ENCODE measurements at regions not wholly inside any gene's neighbourhood (a gene's known extent, or its start where the extent isn't known, plus 50 kb on each side); places are given as distances from the start of the nearest gene placed in this dataset.

DNA sequence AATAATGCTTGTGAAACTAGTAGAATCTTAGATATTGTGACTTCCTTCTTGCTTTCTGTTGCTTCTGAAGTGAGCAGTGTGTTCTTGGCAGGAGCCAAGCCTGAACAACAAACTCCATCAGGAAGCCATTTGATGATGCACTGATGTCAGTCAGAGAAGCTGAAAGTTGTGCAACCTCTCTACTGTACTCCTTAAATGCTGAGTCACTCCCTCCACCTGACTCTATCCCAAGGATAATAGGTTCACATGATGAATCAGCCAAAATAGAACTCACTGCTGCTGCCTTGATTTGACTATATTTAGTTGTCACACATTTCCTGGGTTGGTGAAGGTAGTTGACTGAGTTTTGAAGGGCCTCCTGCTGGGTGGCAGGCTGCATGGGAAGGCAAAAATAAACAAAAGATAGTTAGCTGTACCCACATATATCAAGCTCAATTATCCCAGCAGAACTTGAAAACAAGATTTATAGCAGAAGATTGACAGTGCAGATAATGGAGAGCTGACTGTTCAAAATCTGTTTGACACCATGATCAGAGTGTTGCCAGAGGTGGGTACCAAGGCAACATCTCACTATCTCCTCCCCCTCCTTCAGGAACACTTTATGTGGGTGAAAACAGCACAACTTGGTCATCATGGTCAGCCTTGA is 328.4 kb upstream of the DPH6 start:
- TF ChIP-seq EP300 (IDR thresholded peaks at IDR 0.05), result no peak
- TF ChIP-seq, protein P1, sequence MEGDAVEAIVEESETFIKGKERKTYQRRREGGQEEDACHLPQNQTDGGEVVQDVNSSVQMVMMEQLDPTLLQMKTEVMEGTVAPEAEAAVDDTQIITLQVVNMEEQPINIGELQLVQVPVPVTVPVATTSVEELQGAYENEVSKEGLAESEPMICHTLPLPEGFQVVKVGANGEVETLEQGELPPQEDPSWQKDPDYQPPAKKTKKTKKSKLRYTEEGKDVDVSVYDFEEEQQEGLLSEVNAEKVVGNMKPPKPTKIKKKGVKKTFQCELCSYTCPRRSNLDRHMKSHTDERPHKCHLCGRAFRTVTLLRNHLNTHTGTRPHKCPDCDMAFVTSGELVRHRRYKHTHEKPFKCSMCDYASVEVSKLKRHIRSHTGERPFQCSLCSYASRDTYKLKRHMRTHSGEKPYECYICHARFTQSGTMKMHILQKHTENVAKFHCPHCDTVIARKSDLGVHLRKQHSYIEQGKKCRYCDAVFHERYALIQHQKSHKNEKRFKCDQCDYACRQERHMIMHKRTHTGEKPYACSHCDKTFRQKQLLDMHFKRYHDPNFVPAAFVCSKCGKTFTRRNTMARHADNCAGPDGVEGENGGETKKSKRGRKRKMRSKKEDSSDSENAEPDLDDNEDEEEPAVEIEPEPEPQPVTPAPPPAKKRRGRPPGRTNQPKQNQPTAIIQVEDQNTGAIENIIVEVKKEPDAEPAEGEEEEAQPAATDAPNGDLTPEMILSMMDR (IDR thresholded peaks at IDR 0.05), result no peak
